ENCODE measurements at regions not wholly inside any gene's neighbourhood (a gene's known extent, or its start where the extent isn't known, plus 50 kb on each side); places are given as distances from the start of the nearest gene placed in this dataset.
"Not testable (repeated sequence)": the region's sequence is repeated elsewhere in the genome, so short reads cannot be mapped to it uniquely, and the experiment has no call there.

DNA sequence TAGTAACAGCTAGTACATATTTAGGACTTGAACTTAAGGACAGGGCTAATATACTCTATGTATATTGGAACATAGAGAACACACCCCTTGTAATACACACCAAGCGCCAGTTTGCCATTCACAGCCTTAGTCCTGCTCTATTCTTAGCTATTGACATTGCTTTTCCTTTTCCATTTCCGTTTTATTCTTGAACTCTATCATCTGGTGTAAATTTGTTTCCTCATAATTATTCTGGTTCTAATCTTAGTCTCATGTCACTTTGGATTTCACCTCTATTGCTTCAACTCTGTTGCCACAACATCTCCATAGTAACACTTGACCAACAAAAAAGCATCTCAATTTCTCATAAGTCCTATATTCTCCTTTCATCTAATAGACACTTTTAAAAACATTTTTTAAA lies 225.7 kb downstream of the PHLDA1 start:
- DNase-seq (ENCODE audit: low read depth in 2 of 2): no peak

GRCh38 chr12:75805320-75805719 lies 226.3 kb downstream of the PHLDA1 start:
- no peak for DNase-seq (ENCODE audit: low read depth in 2 of 2)

DNA sequence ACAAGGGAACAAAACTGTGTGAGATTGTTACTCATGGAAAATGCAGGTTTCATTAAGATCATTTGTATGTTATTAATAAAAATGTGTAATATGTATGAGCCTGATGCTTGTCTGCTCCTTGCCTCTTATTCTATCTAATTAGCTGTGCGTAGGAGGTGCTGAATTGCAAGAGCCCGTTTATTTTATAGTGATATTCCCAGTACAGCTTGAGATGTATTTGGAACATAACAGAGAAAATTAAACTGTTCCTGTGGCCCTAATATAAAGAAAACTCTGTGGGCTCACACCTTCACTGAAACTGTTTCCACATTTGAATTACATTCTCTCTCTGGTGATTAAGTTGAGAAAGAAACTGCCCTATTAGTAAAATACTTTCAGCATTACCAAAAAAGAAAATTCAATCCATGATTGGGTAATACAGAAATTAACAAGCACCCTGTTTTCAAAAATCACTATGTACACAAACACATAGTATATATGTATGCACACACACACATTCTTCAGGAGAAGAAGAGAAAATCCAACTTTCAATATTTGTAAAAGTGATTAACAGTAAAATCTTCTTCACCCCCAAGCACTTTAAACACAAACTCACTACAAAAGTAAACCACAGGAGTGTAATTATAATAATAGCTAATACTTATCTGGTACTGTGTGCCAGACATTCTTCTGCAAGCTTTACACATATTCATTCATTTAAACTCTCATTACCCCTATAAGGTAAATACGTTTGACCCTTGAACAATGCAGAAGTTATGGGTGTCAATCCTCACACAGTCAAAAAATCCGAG lies 233.2 kb downstream of the PHLDA1 start:
- DNase-seq (ENCODE audit: low read depth in 2 of 2): no peak

GRCh38 chr12:75795125-75795524 lies 236.5 kb downstream of the PHLDA1 start:
- no peak for DNase-seq (ENCODE audit: low read depth in 2 of 2)

- no peak for DNase-seq (ENCODE audit: low read depth in 2 of 2)
These were observed 238.9 kb downstream of the PHLDA1 start for GRCh38 chr12:75792687-75793086.

GRCh38 chr12:75790219-75790618 lies 241.4 kb downstream of the PHLDA1 start:
- DNase-seq (ENCODE audit: low read depth in 2 of 2): no peak

- not testable (repeated sequence) for DNase-seq (ENCODE audit: low read depth in 2 of 2)
These were observed 244.4 kb downstream of the PHLDA1 start for GRCh38 chr12:75787146-75787545.

- no peak for DNase-seq (ENCODE audit: low read depth in 2 of 2)
These were observed 245.5 kb downstream of the PHLDA1 start for GRCh38 chr12:75786070-75786469.

- no peak for DNase-seq (ENCODE audit: low read depth in 2 of 2)
These were observed 247.0 kb downstream of the PHLDA1 start for GRCh38 chr12:75784591-75784990.

DNA sequence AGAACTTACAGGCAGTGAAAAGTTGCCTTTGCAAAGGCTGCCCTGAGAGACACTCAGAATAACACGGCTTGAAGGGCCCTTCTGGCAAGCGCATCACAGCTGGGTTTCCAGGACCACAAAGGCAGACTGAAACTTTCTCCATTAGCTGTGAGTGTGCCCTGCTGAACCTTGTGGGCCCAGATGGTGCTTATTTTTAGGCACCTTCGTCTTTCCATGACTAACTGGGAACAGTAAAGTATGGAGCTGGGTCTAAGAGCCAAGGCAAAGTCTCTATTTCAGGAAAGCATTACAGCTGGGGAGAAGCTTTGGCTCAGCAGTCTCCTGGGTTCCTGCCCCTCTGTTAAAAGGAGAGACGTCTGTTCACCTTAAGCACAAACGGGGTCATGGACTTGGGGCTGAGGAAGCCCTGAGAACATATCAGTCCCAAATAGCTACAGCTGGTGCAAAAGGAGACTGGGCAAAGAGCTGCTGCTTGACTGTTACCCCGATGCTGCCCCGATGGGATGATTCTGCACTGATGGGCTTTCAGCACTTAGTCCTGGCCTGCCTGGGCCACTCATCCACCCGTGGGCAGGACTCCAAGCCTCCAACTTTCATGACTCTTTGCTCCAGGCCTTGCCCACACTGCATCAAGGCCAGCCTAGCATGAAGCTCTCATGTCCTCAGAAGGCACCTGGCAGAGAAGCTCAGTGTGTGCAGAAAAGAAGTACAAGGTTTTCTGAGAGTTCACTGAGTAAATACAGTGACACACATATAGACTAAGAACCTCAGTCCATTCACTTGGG lies 248.3 kb downstream of the PHLDA1 start:
- no peak for DNase-seq (ENCODE audit: low read depth in 2 of 2)

DNA sequence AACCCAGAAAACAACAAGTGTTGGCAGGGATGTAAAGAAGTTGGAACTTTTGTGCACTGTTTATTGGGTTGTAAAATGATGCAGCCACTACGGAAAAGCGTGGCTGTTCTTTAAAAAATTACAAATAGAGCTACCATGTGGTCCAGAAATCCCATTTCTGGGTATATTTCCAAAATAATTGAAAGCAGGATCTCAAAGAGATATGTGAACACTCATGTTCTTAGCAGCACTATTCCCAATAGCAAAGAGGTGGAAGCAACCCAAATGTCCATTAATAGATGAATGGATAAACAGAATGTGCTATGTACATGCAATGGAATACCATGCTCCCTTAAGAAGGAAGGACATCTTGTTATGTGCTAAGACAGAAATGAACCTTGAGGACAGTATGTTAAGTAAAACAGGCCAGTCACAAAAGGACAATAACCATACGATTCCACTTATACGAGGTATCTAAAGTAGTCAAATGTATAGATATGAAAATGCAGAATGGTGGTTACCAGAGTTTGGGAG lies 249.5 kb downstream of the PHLDA1 start:
- DNase-seq (ENCODE audit: low read depth in 2 of 2): no peak

DNA sequence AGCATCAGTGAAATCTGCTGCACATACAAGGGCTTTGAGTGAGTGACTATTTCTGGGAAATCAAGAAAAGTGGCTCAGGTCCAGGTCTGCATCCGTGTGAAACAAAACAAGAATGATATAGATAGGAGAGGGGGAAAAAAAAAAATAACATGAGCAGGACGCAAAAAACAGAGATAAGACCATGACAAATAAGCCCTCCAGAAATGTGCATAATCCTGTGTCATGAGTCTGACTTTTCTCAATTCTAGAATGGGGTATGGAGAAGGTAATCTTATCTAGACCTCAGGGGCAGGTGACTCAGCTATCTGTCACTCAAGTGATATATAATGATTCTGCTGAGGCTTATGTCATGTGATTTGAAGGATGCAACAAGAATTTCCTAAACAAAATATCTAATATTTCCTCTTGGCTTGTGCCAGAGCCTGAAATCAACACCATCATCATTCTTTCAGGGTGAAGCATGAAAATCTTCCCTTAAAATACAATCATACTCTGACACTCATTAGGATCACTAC lies 250.0 kb downstream of the PHLDA1 start:
- no peak for DNase-seq (ENCODE audit: low read depth in 2 of 2)

- no peak for DNase-seq (ENCODE audit: low read depth in 2 of 2)
These were observed 251.6 kb downstream of the PHLDA1 start for GRCh38 chr12:75779891-75780496.

- no peak for DNase-seq (ENCODE audit: low read depth in 2 of 2)
These were observed 257.1 kb downstream of the PHLDA1 start for GRCh38 chr12:75774261-75775052.

DNA sequence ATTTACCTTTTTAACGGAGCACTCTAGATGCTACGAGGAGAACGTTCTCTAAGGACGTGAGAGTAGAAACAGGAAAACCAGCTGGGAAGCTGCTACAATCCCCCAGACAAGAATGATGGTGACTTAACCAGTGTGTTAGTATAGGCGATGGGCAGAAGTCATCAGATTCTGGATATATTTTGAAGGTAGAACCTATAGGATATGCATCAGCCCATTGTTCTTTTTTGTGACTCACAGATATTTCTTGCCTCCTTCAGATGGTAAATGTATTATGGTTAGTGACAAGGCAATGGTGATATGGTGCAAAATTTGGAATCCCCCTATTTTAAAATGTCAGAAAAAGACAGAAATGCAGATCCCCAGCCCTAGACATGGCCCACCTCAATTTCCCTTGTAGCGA lies 258.2 kb downstream of the PHLDA1 start:
- DNase-seq (ENCODE audit: low read depth in 2 of 2): no peak

DNA sequence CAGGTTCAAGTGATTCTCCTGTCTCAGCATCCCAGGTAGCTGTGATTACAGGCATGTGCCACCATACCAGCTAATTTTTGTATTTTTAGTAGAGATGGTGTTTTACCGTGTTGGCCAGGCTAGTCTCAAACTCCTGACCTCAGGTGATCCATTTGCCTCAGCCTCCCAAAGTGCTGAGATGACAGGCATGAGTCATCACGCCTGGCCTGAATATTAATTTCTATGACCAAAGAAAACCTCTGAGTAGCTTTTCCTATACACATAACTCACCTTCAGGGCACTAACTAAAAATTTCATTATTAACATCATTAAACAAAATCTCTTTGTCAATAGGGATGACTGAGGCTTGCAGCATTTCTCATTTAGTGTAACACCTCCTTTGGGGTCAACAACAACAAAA lies 259.6 kb upstream of the KRR1 start:
- DNase-seq (ENCODE audit: low read depth in 2 of 2): no peak

DNA sequence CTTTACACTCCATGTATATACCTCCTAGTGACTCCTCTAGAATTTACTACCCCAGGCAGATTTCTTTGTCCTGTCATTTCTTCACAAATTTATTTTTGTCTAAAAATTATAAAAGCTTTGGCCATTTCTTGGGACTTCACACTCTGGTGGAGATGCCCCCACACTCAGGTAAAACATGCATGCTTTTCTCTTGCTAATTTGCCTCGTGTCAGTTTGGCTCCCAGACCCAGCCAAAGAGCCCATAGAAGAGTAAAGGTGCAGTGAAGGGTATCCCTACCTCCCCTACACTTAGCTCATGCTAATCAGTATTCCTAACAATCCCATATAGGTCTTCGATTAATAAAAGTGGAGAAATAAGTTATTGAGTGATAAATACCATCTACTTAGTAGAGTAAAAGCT lies 256.5 kb upstream of the KRR1 start:
- DNase-seq (ENCODE audit: low read depth in 2 of 2): no peak

DNA sequence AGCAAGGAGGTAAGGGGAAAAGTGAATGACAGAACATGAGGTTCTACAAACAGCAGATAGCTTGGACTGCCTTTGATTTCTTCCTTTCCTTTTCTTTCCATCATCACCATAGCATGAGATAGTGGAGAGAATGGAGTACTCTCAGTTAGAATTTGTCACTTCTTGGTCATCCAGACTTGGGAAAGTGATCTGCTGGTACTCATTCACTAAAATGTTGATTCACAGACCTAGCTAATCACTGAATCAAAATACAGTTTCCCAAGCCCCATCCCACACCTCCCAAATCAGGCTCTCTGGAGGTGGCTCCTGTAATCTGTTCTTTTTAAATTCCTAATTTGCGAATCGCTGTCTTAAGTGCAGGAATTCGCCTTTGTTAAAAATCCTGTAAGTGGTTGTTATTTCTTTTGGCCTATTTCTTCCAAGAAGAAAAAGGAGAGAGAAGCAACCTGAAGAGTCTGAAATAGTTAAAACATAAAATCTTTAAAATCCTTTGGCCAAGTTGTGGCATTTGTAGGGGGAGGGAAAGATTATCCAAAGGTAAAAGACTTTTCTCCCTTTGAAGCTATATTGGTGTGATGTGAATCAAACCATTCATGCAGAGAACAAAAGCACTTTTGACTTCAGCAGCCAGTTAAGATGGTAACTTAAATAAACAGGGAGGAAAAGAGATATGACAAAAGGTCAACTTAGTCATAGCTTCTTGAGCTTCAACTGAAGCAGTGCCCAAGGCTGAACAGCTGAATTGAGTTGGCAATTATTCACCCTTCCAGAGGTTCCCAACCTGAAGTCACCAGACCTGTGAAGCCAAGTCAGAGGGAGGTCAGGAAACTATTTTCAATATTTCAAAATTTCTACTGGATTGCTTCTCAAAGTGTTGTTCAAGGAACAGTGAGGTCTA lies 255.1 kb upstream of the KRR1 start:
- DNase-seq (ENCODE audit: low read depth in 2 of 2): no peak

GRCh38 chr12:75765170-75766059 lies 254.0 kb upstream of the KRR1 start:
- DNase-seq (ENCODE audit: low read depth in 2 of 2): no peak

Data from stimulated activated CD8-positive, alpha-beta memory T cell treated with anti-CD3 and anti-CD28 coated beads, Interleukin-2, amount 100 ng/mL, for 48 hours (primary cell).